ENCODE measurements at regions not wholly inside any gene's neighbourhood (a gene's known extent, or its start where the extent isn't known, plus 50 kb on each side); places are given as distances from the start of the nearest gene placed in this dataset.

DNA sequence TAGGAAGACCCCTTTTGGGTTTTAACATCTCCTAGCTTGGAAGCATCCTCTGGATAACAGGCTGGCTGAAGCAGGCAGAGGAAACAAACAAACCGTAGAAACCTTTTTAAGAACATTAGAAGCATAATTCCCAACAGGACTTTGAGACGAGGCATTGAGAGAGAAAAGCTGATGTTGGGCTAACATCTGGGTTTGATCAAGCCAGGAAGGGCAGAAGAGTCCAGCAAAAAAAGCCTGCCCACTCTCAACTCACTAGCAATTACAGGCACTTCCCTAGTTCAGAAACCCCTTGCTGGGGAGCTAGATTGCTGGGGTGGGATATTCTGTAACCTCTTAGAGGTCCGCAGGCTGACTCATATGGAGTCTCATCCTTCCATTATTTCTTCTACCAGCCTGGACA lies 75.4 kb upstream of the CTNNA1 start:
- no peak for TF ChIP-seq POLR2A (IDR thresholded peaks at IDR 0.05; ENCODE audit: low read length)
- TF ChIP-seq GATA1 (IDR thresholded peaks at IDR 0.05; ENCODE audit: low read depth, low read length): no peak

Measured in erythroblast (primary cell).